K562 (cell line): ENCODE measurements at regions not wholly inside any gene's neighbourhood (a gene's known extent, or its start where the extent isn't known, plus 50 kb on each side); places are given as distances from the start of the nearest gene placed in this dataset.

ENCODE experiments used
- ATAC-seq: fragments of 200-7000 bp; cut with Tn5 transposase; 3 replicates; pipeline ENCODE4 v1.9.1; 2020; ENCODE audit warnings: moderate library complexity
- BruUV-seq: library from RNA; stranded (reverse); fragments of 400-500 nt; replicated peaks from 2 replicates; lab custom pipeline; 2021; lab: Mats Ljungman, UMichigan
- CTCF ChIA-PET: fragments of 300-600 bp; formaldehyde crosslinking; extraction: SDS; loops from one replicate; lab custom pipeline; 2021; ENCODE audit warnings: low intra/inter-chr PET ratio; lab: Yijun Ruan, JAX
- POLR2A ChIA-PET: fragments of 300-600, 350-650 bp; sonication (Branson Sonifier 250); formaldehyde crosslinking; extraction: SDS; loops from one replicate; lab custom pipeline; 2021; ENCODE audit warnings: antibody characterized with exemption, inconsistent platforms; lab: Yijun Ruan, JAX
- DNase-seq, 4 experiments: peaks; one replicate each; pipeline versions ENCODE4 v3.0.0 to v3.0.0-alpha.2; 2011 to 2018; ENCODE audit warnings: low spot score in 3 of 4, mixed read lengths in 3 of 4; ENCODE audit errors: extremely low read depth in 1 of 4
- FAIRE-seq: peaks from 2 replicates; lab custom pipeline; 2011; peaks lifted over from hg19 to GRCh38; lab: Jason Lieb, UNC
- H2AFZ ChIP-seq: 2 replicates; pipeline ENCODE4 v1.6.0; 2011; ENCODE audit warnings: low read depth, low read length, control low read depth, inconsistent platforms
- H3K27ac ChIP-seq: fragments of 200-600 bp; 3 replicates; pipeline ENCODE4 v1.8.0; 2011; ENCODE audit warnings: low read depth, mild to moderate bottlenecking, control low read depth, inconsistent platforms, low read length, moderate library complexity, mixed read lengths; ENCODE audit errors: extremely low read depth
- H3K27me3 ChIP-seq, 2 experiments: fragments of 300-600 bp in 1 of 2; 2 replicates in 1 of 2; 3 replicates in 1 of 2; pipeline versions ENCODE4 v1.6.0 to v1.8.0; 2011; ENCODE audit warnings: inconsistent platforms in 2 of 2, low read length in 2 of 2, mild to moderate bottlenecking in 1 of 2, mixed read lengths in 1 of 2, moderate library complexity in 1 of 2; ENCODE audit not compliant: control insufficient read depth in 2 of 2, insufficient read depth in 2 of 2
- H3K36me3 ChIP-seq: fragments of 300-600 bp; 3 replicates; pipeline ENCODE4 v1.8.0; 2011; ENCODE audit warnings: mild to moderate bottlenecking, low read length, inconsistent platforms; ENCODE audit not compliant: control insufficient read depth, insufficient read depth
- H3K4me1 ChIP-seq, 2 experiments: fragments of 200-600 bp in 1 of 2; replicated peaks in 1 of 2; 2 replicates in 1 of 2; 3 replicates in 1 of 2; pipeline versions ENCODE4 v1.5.1 to v1.8.0; 2011; ENCODE audit warnings: inconsistent platforms in 2 of 2, low read length in 2 of 2, mild to moderate bottlenecking in 1 of 2, mixed read lengths in 1 of 2, moderate library complexity in 1 of 2; ENCODE audit not compliant: control insufficient read depth in 2 of 2, insufficient read depth in 2 of 2
- H3K4me2 ChIP-seq: 2 replicates; pipeline ENCODE4 v1.6.1; 2011; ENCODE audit warnings: low read length, control low read depth, inconsistent platforms, mixed read lengths; ENCODE audit not compliant: insufficient read depth
- H3K4me3 ChIP-seq: fragments of 200-600 bp; sonication (generic), shearing (Covaris generic); 2 replicates; pipeline ENCODE4 v1.5.1; 2016; ENCODE audit warnings: control low read depth, inconsistent platforms
- H3K79me2 ChIP-seq: fragments of 200-600 bp; 3 replicates; pipeline ENCODE4 v1.8.0; 2011; ENCODE audit warnings: low read length, inconsistent platforms; ENCODE audit not compliant: control insufficient read depth, insufficient read depth
- H3K9ac ChIP-seq, 2 experiments: 2 replicates each; pipeline versions ENCODE4 v1.6.0 to v1.6.1; 2011; ENCODE audit warnings: low read depth in 2 of 2, low read length in 2 of 2, control low read depth in 1 of 2, inconsistent platforms in 1 of 2, mild to moderate bottlenecking in 1 of 2, mixed read lengths in 1 of 2; ENCODE audit not compliant: insufficient read depth in 1 of 2
- H3K9me1 ChIP-seq: one replicate; pipeline ENCODE4 v1.6.0; 2011; ENCODE audit warnings: inconsistent platforms, mild to moderate bottlenecking, low read length, moderate library complexity; ENCODE audit not compliant: control insufficient read depth, insufficient read depth
- H3K9me3 ChIP-seq: replicated peaks from 2 replicates; pipeline ENCODE4 v1.5.1; 2011; ENCODE audit warnings: low read depth, low read length, inconsistent platforms; ENCODE audit not compliant: control insufficient read depth, insufficient read depth
- H4K20me1 ChIP-seq: replicated peaks from 2 replicates; pipeline ENCODE4 v1.6.1; 2011; ENCODE audit warnings: low read length, inconsistent platforms, mixed read lengths; ENCODE audit not compliant: control insufficient read depth, insufficient read depth
- GATA2 ChIP-seq: sonication (generic); formaldehyde crosslinking; IDR thresholded peaks from 2 replicates; pipeline ENCODE4 v1.4.0; 2020; ENCODE audit warnings: mild to moderate bottlenecking, missing genetic modification reagents
- RCOR1 ChIP-seq, 2 experiments: IDR thresholded peaks; 2 replicates each; pipeline ENCODE4 v1.6.1; 2012; ENCODE audit warnings: low read depth in 2 of 2, low read length in 2 of 2, borderline replicate concordance in 1 of 2, improper control_type of control experiment in 1 of 2
- SRSF9 ChIP-seq: fragments of 200-400 bp; formaldehyde crosslinking; IDR thresholded peaks from 2 replicates; pipeline ENCODE4 v1.6.1; 2017; ENCODE audit warnings: low read depth, low read length, borderline replicate concordance
- ZNF121 ChIP-seq: sonication (generic); formaldehyde crosslinking; conservative IDR thresholded peaks from 2 replicates; pipeline ENCODE4 v1.8.0; 2022; ENCODE audit warnings: missing genetic modification reagents
- WGBS: fragments of 100-300 bp; shearing (Covaris generic); methylation state at CpG from one replicate; pipeline ENCODE4 v1.1.6; 2016; ENCODE audit warnings: low coverage, mixed read lengths; ENCODE audit not compliant: insufficient coverage; ENCODE audit errors: missing lambda C conversion rate; 5-methylcytosine and 5-hydroxymethylcytosine counted together
- in situ Hi-C: fragments of 300-500 bp; cut with MboI; formaldehyde crosslinking; loops from 4 replicates; pipeline ENCODE4 v1.15.0; 2018; ENCODE audit warnings: inconsistent platforms, mixed read lengths
- intact Hi-C: fragments of 100-400 bp; cut with micrococcal nuclease; formaldehyde crosslinking; loops from 2 replicates; pipeline ENCODE4 v1.14.2; 2022
- TF ChIP-seq, protein P1 (sequence below): IDR thresholded peaks from 2 replicates; pipeline ENCODE4 v1.6.1; 2014; ENCODE audit warnings: antibody characterized with exemption

DNA sequence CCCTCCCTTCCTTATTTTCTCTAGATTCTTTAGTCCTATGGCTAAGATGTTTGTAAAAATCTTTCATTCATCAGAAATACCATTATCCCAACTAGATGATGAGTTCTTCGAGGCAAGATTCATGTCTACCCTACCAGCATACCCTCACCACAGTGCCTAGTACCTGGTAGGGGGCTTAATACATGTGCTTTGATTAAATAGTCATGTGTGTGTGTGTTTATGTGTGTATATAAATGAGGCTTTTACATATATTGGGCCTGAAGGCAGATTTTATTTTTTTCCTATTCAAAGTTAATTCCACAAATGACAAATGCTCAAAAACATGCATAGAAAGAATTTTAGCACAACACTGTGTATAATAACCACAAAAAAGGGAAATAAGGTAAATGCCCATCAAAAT is 193.0 kb upstream of the IRX3 start:
- DNase-seq: no peak
- 0% methylated on average over 1 of the region's 1 CpG for WGBS
- ChIA-PET POLR2A (interaction anchor here (1.0 kb wide), 1 partner anchor 60 kb away, joined by 3 read pairs; no protein-coding TSS in a partner anchor), CTCF (no interaction called here)
- Histone ChIP-seq H3K36me3 (no peaks in the 10 kb centered on the region), H3K9ac (no peak overlapping the region), H3K79me2 (no peaks in the 10 kb centered on the region), H3K27me3 (peaks cover 2 to 15% of the 10 kb centered on the region in 2 experiments; a peak in 2 of 5 replicates), H3K9me1 (peaks cover 3% of the 10 kb centered on the region), H3K27ac (no peak overlapping the region), H3K4me3 (no peak overlapping the region), H2AFZ (no peak overlapping the region), H3K9me3 (no peaks in the 10 kb centered on the region), H3K4me1 (no peaks in the 10 kb centered on the region), H4K20me1 (no peaks in the 10 kb centered on the region), H3K4me2 (no peak overlapping the region)
- in situ Hi-C loops (no loop called here), intact Hi-C loops (no loop called here)
- BruUV-seq: no TSS peak
- no peak for FAIRE-seq
- no peak for ATAC-seq
- TF ChIP-seq SRSF9 (no peak), RCOR1 (IDR thresholded peaks at IDR 0.05; ENCODE audit: borderline replicate concordance in 1 of 2, low read depth in 2 of 2, low read length in 2 of 2) (no peak), ZNF121 (CRISPR knock-in tag) (no peak), GATA2 (CRISPR knock-in tag) (no peak)
- TF ChIP-seq, protein P1, sequence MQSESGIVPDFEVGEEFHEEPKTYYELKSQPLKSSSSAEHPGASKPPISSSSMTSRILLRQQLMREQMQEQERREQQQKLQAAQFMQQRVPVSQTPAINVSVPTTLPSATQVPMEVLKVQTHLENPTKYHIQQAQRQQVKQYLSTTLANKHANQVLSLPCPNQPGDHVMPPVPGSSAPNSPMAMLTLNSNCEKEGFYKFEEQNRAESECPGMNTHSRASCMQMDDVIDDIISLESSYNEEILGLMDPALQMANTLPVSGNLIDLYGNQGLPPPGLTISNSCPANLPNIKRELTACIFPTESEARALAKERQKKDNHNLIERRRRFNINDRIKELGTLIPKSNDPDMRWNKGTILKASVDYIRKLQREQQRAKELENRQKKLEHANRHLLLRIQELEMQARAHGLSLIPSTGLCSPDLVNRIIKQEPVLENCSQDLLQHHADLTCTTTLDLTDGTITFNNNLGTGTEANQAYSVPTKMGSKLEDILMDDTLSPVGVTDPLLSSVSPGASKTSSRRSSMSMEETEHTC: no peak
